Body of pancreas (tissue), 4 donors: ENCODE measurements at regions not wholly inside any gene's neighbourhood (a gene's known extent, or its start where the extent isn't known, plus 50 kb on each side); places are given as distances from the start of the nearest gene placed in this dataset.

Source experiments
- ATAC-seq: fragments of 150-250 bp; one replicate; pipeline ENCODE4 v1.9.1; 2016
- DNase-seq, 4 donors: peaks; one replicate each; pipeline ENCODE4 v3.0.0-alpha.2; 2019
- H3K27ac ChIP-seq, 4 donors: fragments of 200-600 bp; sonication (generic); 1 replicate in 3 of 4; 2 replicates in 1 of 4; pipeline versions ENCODE4 v1.5.1 to v1.6.1; 2016 to 2019; ENCODE audit warnings: mild to moderate bottlenecking in 1 of 4, mixed read lengths in 1 of 4, moderate library complexity in 1 of 4
- H3K27me3 ChIP-seq, 2 donors: fragments of 200-600 bp; sonication (generic); one replicate each; pipeline ENCODE4 v1.6.0; 2016; ENCODE audit warnings: mild to moderate bottlenecking in 1 of 2
- H3K36me3 ChIP-seq, 2 donors: fragments of 200-600 bp; sonication (generic); replicated peaks in 1 of 2; 2 replicates each; pipeline ENCODE4 v1.5.1; 2016; ENCODE audit warnings: low read depth in 2 of 2; ENCODE audit not compliant: insufficient read depth in 1 of 2
- H3K4me1 ChIP-seq: fragments of 200-600 bp; sonication (generic); one replicate; pipeline ENCODE4 v1.6.0; 2016
- H3K4me3 ChIP-seq, 2 donors: fragments of 200-600 bp; sonication (generic); 1 replicate in 1 of 2; 2 replicates in 1 of 2; pipeline ENCODE4 v1.5.1; 2016 to 2019
- H3K9me3 ChIP-seq, 3 donors: fragments of 200-600 bp; sonication (generic); 1 replicate in 2 of 3; 2 replicates in 1 of 3; pipeline ENCODE4 v1.5.1; 2016
- CTCF ChIP-seq, 7 experiments: fragments of 450-650 bp in 4 of 7; fragments of 200-600 bp in 3 of 7; sonication (generic) in 3 of 7; IDR thresholded peaks; one replicate each; pipeline ENCODE4 v1.5.1; 2016 to 2019; ENCODE audit warnings: antibody characterized with exemption in 7 of 7
- POLR2A ChIP-seq, 3 donors: fragments of 450-650 bp; IDR thresholded peaks; one replicate each; pipeline ENCODE4 v1.6.1; 2016; ENCODE audit warnings: antibody characterized with exemption in 3 of 3, mild to moderate bottlenecking in 2 of 3
- WGBS, 2 donors: methylation state at CpG; one replicate each; pipeline ENCODE4 v1.1.5; 2017; 5-methylcytosine and 5-hydroxymethylcytosine counted together
- intact Hi-C: fragments of 100-400 bp; cut with DNase I; formaldehyde crosslinking; loops from one replicate; pipeline ENCODE4 v1.15.1; 2023

DNA sequence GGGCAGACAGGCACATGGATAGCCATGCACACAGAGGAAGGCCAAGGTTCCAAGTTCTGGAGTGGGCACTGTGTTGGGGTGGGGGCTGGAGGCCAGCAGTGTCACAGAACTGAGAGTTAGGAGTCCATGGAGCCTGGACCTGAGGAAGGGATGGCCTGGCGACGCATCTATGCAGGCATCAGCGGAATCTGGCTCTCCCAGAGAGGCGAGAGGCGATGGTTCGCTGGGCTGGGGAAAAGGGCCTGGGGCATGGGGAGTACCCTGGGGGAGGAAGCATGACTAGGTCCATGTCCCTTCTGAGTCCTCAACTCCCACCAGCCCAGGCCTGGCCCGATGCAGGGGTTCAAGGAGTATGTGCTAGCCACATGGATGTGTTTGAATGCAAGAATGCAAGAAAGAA, 192.8 kb upstream of the LINGO1 start:
- Histone ChIP-seq H3K4me1 (no peaks in the 10 kb centered on the region), H3K27me3 (no peaks in the 10 kb centered on the region), H3K9me3 (no peaks in the 10 kb centered on the region), H3K36me3 (no peaks in the 10 kb centered on the region), H3K4me3 (no peak overlapping the region), H3K27ac (no peak overlapping the region)
- intact Hi-C loops = no loop called here
- ATAC-seq (no peak), DNase-seq (no peak)
- WGBS, 2 donors = 80 to 88% methylated on average over 7 of the region's 7 CpGs
- no peak for TF ChIP-seq POLR2A (IDR thresholded peaks at IDR 0.05)
- TF ChIP-seq CTCF (IDR thresholded peaks at IDR 0.05) = no peak

DNA sequence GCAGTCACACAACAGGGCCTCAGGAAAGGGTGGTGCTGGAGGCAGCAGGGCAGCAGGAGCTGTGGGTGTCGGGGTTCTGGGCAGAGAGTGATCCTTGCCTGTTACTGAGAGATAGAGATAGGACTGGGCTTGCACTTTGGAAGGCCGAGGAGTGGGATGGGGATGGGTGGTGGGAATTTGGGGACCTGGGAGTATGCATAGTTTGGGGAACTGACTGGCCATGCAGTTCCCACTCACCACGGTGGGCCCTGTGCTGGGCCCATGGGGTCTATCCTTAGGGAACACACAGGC, 192.5 kb upstream of the LINGO1 start:
- Histone ChIP-seq H3K4me1 (peaks cover 3% of the 10 kb centered on the region), H3K4me3 (no peak overlapping the region), H3K27me3 (peaks cover 0 to under 1% of the 10 kb centered on the region in 2 donors), H3K27ac (no peak overlapping the region), H3K9me3 (no peaks in the 10 kb centered on the region), H3K36me3 (no peaks in the 10 kb centered on the region)
- no peak for ATAC-seq
- intact Hi-C loops = no loop called here
- 60 to 65% methylated on average over 2 to 3 of the region's 3 CpGs for WGBS, 2 donors
- TF ChIP-seq POLR2A (IDR thresholded peaks at IDR 0.05) = no peak
- TF ChIP-seq CTCF (IDR thresholded peaks at IDR 0.05) = no peak
- no peak for DNase-seq

GRCh38 chr15:77824361-77825251, 191.9 kb upstream of the LINGO1 start:
- intact Hi-C loops = no loop called here
- TF ChIP-seq CTCF (IDR thresholded peaks at IDR 0.05) (no peak), POLR2A (IDR thresholded peaks at IDR 0.05) (no peak)
- DNase-seq (no peak), ATAC-seq (no peak)
- peaks cover 0 to 7% of the 10 kb centered on the region in 2 donors for H3K27me3 ChIP-seq
- H3K4me1 ChIP-seq = peaks cover 9% of the 10 kb centered on the region
- no peaks in the 10 kb centered on the region for H3K9me3 ChIP-seq
- H3K36me3 ChIP-seq = no peaks in the 10 kb centered on the region
- no peak overlapping the region for H3K4me3 ChIP-seq
- 62 to 75% methylated on average over 12 to 13 of the region's 13 CpGs for WGBS, 2 donors
- no peak overlapping the region for H3K27ac ChIP-seq

DNA sequence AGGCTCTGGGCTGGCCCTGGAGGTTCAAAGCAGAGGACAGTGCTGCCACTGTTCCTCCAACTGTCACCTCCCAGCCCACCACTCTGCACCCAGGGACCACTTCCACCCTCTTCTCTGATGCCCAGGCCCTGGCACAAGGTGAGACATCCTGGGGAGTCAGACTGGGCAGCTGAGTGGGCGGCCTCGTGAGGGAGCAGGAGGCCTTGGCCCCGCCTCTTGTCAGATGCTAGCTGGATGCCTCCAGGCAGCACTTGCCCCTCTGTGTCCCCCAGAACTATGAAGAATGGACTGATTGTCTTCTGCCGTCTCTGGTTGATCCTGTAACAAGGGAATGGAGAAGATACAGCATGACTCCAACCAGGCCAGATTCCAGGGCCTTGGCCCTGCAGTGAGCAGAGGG, 191.0 kb upstream of the LINGO1 start:
- TF ChIP-seq POLR2A (IDR thresholded peaks at IDR 0.05) (no peak), CTCF (IDR thresholded peaks at IDR 0.05) (no peak)
- no peak for DNase-seq

More for the DNA sequence above, 191.0 kb upstream of the LINGO1 start:
- no peak overlapping the region for H3K27ac ChIP-seq
- peaks cover 16% of the 10 kb centered on the region for H3K4me1 ChIP-seq
- WGBS, 2 donors = 75 to 79% methylated on average over 1 to 4 of the region's 4 CpGs
- H3K4me3 ChIP-seq = no peak overlapping the region
- intact Hi-C loops = no loop called here
- ATAC-seq = no peak
- no peaks in the 10 kb centered on the region for H3K9me3 ChIP-seq
- no peaks in the 10 kb centered on the region for H3K36me3 ChIP-seq
- H3K27me3 ChIP-seq = peaks cover 0 to 11% of the 10 kb centered on the region in 2 donors
